ENCODE measurements at regions not wholly inside any gene's neighbourhood (a gene's known extent, or its start where the extent isn't known, plus 50 kb on each side); places are given as distances from the start of the nearest gene placed in this dataset.

DNA sequence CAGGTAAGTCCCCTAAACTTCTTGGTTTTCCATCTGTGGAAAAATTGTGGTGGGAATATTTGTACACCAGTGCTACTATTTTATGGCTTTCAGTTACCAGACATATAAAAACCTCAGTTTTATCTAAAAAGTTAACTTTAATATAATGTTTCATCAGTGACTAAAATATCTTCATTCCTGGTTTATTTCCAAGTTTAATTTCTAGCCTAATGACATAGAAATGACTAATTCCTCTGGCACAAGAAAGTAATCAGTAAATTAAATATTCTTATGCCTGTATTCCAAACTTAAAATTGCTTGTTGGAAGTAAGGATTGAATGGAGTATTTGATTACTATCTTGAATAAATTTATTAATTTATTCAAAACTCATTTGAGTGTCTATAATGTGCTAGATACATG, 757.0 kb downstream of the CDH11 start:
- no peak for TF ChIP-seq POLR2AphosphoS5 (IDR thresholded peaks at IDR 0.05; ENCODE audit: low read depth, low read length)
- TF ChIP-seq, protein P1, sequence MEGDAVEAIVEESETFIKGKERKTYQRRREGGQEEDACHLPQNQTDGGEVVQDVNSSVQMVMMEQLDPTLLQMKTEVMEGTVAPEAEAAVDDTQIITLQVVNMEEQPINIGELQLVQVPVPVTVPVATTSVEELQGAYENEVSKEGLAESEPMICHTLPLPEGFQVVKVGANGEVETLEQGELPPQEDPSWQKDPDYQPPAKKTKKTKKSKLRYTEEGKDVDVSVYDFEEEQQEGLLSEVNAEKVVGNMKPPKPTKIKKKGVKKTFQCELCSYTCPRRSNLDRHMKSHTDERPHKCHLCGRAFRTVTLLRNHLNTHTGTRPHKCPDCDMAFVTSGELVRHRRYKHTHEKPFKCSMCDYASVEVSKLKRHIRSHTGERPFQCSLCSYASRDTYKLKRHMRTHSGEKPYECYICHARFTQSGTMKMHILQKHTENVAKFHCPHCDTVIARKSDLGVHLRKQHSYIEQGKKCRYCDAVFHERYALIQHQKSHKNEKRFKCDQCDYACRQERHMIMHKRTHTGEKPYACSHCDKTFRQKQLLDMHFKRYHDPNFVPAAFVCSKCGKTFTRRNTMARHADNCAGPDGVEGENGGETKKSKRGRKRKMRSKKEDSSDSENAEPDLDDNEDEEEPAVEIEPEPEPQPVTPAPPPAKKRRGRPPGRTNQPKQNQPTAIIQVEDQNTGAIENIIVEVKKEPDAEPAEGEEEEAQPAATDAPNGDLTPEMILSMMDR (IDR thresholded peaks at IDR 0.05), result no peak
- TF ChIP-seq SIN3A (IDR thresholded peaks at IDR 0.05; ENCODE audit: borderline replicate concordance, insufficient read depth, low read depth, low read length), result no peak
- TF ChIP-seq TCF7L2 (IDR thresholded peaks at IDR 0.05; ENCODE audit: low read depth, low read length), result no peak
